ENCODE measurements at regions not wholly inside any gene's neighbourhood (a gene's known extent, or its start where the extent isn't known, plus 50 kb on each side); places are given as distances from the start of the nearest gene placed in this dataset.

DNA sequence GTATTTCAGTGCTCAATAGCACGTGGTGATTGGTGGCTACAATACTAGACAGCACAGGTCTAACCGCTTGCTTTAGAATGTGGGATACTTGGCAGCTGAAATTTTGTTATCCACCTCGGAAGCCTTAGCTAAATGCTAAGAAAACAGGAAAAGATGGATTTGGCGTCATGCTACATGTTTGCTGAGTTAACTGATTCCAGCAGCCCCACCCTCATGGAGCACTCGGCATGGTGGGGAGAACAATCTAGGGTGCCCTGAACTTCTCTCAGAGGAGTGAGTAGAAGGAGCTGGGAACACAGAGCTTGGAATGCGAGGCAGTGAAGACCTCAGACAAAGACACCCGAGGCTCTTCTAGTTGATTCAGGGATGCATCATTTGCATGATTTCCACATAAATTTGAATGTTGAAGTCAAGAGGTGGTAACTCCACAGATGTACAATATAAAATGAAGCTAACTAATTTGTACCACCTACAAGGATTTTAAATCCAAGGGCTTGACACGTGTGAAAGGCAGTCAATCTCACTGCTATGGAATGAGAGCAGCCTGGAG, 145.1 kb upstream of the FSTL4 start:
- no peak for DNase-seq
- ATAC-seq (ENCODE audit: poor library complexity) = no peak
- intact Hi-C loops (cut with DNase I) = loop anchor here (5.0 kb wide), 1 partner anchor 110 kb away; no protein-coding TSS in a partner anchor

DNA sequence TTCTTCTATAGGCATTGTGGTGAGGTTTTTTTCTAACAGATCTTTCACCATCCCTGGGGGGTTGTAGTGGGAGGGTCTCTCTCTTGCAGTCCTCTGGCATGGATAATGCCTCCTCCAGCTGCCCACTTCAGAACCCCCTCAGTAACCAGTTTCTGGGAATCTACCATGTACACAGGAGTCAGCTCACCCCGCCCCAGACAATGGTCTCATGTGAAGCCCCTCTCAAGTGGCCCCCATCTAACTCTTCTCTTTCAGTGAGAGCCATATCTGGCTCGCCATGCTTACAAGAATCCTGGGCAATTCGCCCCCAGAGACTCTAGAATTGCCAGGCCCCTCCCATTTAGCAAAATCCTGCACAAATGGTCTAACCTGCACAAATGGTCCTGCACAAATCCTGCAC, 144.4 kb upstream of the FSTL4 start:
- intact Hi-C loops (cut with DNase I) = loop anchor here (5.0 kb wide), 1 partner anchor 111 kb away; no protein-coding TSS in a partner anchor
- no peak for DNase-seq

DNA sequence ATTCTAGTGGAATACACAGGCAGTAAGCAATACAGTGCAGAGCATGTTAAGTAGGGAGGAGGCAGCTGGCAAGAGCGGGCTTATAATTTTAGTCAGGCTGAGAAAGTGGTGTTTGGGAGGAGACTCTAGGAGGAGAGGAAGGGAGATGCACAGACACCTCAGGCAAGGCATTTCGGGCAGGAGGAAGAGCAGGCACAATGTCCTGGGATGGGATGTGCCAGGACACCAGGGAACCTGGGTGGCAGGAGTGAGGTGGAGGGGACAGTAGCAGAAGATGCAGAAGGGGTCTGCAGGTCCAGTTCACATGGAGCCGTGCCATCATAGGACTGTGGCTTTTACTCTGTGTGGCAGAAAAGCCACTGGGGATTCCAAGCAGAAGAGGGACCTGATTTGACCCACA, 143.7 kb upstream of the FSTL4 start:
- DNase-seq (no peak), ATAC-seq (ENCODE audit: poor library complexity) (no peak)
- intact Hi-C loops (cut with DNase I) = loop anchor here (5.0 kb wide), 1 partner anchor 111 kb away; no protein-coding TSS in a partner anchor

More for the DNA sequence above, 144.4 kb upstream of the FSTL4 start:
- ATAC-seq (ENCODE audit: poor library complexity) = no peak

GRCh38 chr5:133754575-133755169, 142.3 kb upstream of the FSTL4 start:
- ATAC-seq (ENCODE audit: poor library complexity) (peak; percentile 60), DNase-seq (no peak)
- intact Hi-C loops (cut with DNase I) = loop anchor here (5.0 kb wide), 1 partner anchor 113 kb away; no protein-coding TSS in a partner anchor

DNA sequence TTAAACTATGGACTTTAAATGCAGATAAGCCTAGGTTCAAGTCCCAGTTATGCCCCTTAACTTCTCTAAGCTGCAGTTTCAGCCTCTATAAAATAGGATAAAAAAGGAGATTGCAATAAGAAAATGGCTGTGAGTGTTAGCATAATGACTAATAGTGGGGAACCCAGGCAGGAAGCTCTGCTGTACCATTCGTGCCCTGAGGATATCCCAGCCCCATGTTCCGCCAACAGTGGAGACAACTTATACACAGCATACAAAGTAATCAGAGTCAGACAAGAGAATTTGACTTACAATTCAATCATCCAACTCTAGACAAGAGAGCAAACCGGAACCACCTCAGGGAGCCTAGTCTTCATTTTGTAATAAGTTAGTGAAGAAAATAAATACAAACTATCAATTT, 141.5 kb upstream of the FSTL4 start:
- intact Hi-C loops (cut with DNase I) = no loop called here
- DNase-seq (no peak), ATAC-seq (ENCODE audit: poor library complexity) (no peak)

GRCh38 chr5:133751846-133752245, 139.5 kb upstream of the FSTL4 start:
- no peak for ATAC-seq (ENCODE audit: poor library complexity)
- intact Hi-C loops (cut with DNase I) = no loop called here
- DNase-seq = no peak

- intact Hi-C loops (cut with DNase I) = no loop called here
- ATAC-seq (ENCODE audit: poor library complexity) (no peak), DNase-seq (no peak)
These were observed 139.1 kb upstream of the FSTL4 start for GRCh38 chr5:133751421-133751820.

GRCh38 chr5:133750856-133751255, 138.5 kb upstream of the FSTL4 start:
- intact Hi-C loops (cut with DNase I) = no loop called here
- DNase-seq (no peak), ATAC-seq (ENCODE audit: poor library complexity) (no peak)

GRCh38 chr5:133750356-133750755, 138.0 kb upstream of the FSTL4 start:
- intact Hi-C loops (cut with DNase I) = no loop called here
- no peak for DNase-seq
- no peak for ATAC-seq (ENCODE audit: poor library complexity)

DNA sequence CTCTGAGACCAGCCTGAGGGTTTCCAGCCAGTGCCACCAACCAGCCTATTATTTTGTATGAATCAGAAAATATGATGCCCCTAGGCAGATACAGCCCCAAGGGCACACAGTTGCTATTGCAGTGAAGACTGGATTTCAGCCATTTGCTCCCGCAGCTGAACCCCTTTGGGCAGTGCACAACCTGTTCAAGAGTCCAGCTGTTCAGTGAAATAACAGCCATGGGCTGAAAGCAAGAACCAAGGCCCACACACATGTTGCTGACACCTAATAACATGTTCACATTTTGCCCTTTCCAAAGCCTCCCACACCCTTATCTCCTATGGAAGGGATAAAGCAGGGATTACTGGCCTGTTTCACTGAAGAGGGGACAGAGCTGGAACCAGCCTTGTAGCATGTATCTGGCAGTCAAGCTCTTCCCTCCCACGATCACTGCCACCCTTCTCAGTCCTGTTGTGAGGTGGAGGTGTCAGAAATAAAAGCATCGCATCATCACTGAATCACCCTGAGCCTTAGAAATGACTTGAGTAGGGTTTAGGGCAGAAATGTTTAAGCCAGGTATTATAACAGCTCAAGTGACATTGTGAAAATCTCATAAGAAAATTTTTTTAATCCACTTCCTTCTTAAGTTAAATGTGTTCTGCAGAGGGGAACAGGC, 137.1 kb upstream of the FSTL4 start:
- DNase-seq (no peak), ATAC-seq (ENCODE audit: poor library complexity) (no peak)
- intact Hi-C loops (cut with DNase I) = no loop called here

DNA sequence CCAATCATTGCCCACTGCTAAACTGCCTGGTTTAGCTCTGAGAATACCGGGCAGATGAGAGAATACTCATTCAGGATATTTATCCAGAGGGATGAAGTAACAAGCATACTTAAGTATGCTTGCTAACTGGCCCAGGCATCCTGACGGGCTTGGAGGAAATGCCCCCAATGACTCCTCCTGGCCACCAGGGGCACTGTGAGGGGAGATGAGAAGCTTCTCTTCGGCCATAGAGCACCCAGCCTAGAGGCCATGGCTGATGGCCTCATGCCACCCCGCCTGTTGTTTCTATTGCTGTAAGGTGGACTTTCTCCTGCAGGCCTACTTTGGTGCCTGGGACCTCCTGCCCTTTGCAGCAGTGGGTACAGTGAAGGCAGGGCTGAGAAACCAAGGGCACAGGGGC, 134.5 kb upstream of the FSTL4 start:
- intact Hi-C loops (cut with DNase I) = no loop called here
- DNase-seq = no peak
- no peak for ATAC-seq (ENCODE audit: poor library complexity)

DNA sequence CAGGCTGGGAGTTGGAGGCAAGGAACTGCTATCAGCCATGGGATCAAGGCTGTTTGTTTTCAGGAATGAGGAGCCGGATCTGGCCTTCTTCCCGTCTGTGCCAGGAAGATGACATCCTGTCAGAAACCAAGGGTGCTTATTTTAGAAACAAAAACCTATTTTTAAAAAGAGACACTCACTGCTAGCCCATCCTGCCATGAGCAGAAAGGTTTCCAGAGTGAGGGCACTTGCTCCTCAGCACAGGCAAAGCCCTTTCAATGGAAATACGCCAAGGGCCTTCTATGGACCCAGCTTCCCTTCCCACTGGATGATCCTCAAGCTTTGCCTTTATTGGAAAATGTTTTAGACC, 132.6 kb upstream of the FSTL4 start:
- no peak for ATAC-seq (ENCODE audit: poor library complexity)
- intact Hi-C loops (cut with DNase I) = no loop called here
- DNase-seq = no peak

DNA sequence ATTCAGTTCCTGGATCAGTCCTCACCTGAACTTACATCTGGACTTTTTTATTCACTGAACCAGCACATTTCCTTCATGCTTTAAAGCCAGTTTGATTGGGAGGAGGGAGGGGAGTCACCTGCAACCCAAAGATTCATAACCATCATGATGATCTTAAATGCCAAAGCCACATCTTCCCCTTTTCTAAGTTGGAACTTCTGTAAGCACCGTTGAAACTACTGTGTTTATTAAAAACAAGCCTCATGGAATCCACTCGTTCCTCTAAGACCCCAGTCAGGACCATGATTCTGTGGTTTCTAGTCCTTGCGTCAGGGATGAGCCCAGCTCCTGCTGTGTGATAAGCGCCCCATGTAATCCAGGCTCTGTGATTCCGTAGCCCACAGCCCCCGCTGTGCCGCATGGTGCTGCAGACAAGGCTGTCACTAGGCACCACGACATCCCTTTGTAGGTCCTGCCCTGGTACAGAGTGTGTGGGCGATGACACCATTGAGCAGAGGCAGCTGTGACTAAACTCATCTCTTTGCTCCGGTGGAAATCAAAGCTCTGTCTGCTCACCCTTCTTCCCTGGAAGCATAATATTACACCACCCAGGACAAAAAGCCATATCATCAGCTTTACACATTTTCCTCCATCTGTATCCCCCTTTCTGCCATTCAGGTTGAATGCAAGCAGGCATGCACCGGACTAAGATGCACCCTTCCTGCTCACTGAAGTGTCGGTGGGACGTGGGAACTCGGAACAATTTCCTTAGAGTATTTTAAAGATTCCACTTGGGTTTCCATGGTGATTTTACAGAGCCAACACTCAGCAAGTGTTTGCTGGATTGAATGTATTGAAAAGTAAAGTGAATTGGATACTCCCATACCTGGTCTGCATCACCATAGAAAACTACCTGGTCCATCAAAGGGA, 132.0 kb upstream of the FSTL4 start:
- no peak for ATAC-seq (ENCODE audit: poor library complexity)
- intact Hi-C loops (cut with DNase I) = no loop called here

DNA sequence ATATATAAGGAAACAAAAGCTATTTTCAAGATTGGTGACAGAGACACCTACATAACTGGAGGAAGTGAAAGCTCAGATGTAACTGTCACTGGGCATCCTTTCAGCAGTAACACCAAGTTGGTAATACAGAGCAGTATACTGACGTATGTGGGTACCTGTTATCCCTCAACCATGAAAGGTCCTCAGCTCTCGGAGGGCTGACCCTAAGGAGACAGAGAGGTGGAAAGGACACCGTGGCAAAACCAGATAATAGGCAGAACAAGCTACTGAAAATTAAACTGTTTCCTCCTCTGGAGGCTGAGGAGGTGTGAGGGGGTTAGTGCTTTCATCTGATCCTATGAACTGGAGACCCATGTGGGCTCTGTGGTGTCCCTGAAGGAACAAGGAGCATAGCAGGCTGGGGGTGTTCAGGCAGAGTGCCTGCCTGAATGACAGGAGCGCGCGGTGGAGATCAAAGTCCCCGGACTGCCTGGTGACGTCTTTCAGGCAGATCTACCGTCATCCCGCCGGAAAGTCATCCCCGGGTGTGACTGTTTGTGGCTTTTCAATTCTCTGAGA, 130.2 kb upstream of the FSTL4 start:
- no peak for DNase-seq
- ATAC-seq (ENCODE audit: poor library complexity) = no peak
- intact Hi-C loops (cut with DNase I) = no loop called here

More for the DNA sequence above, 132.0 kb upstream of the FSTL4 start:
- DNase-seq = no peak

- intact Hi-C loops (cut with DNase I) = no loop called here
- DNase-seq (no peak), ATAC-seq (ENCODE audit: poor library complexity) (no peak)
These were observed 129.5 kb upstream of the FSTL4 start for GRCh38 chr5:133741818-133742355.

DNA sequence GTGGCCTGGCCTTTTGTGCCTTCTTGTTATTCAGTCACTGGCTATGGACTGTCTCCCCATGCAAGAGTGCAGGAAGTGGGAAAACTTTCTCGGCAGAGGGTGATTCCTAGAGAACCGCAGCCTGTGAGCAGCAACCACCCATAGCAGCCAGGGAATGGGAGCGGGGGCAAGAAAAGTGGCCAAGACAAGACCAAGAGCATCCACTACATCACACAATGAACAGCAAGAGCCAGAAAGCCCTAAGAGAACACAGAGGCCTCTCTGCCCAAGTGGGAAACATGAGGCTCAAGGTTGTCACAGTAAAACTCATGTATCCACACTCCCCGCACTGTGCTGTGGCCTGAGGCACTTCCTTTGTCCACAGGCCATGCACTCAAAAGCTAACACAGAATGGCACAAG, 129.1 kb upstream of the FSTL4 start:
- intact Hi-C loops (cut with DNase I) = no loop called here
- no peak for DNase-seq
- no peak for ATAC-seq (ENCODE audit: poor library complexity)

DNA sequence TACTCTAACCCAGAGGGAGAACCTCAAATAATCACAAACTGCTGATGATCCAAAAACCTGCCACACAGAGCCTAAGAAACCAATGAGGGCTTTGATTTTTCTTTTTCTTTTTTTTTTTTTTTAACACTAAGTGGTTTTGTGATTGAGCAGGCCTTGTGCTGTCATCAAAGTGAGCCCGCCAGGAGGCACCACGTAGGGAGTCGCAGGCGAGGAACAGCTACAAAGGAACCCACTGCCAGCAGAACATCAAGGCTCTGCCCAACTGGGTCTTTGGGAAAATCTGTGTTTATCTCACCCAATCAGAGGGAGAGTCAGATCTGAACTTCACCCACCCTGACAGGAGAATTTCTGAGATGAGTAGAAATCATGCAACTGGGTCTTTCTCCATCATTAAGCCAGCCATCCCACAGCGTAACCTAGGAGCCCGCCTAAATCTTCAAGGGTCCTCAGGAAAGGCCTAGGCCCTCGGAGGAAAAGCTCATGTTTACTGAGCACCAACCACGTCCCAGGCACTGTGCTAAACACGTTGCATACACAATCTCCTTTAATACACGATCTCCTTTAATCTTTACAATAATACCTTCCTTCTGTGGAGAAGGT, 126.9 kb upstream of the FSTL4 start:
- ATAC-seq (ENCODE audit: poor library complexity) (no peak), DNase-seq (no peak)
- intact Hi-C loops (cut with DNase I) = no loop called here

GRCh38 chr5:133738271-133738670, 125.9 kb upstream of the FSTL4 start:
- intact Hi-C loops (cut with DNase I) = no loop called here
- ATAC-seq (ENCODE audit: poor library complexity) = no peak

More at GRCh38 chr5:133738271-133738670, 125.9 kb upstream of the FSTL4 start:
- no peak for DNase-seq
